IMR-90 (cell line): ENCODE measurements at regions not wholly inside any gene's neighbourhood (a gene's known extent, or its start where the extent isn't known, plus 50 kb on each side); places are given as distances from the start of the nearest gene placed in this dataset.

ENCODE experiments used
- ATAC-seq: fragments of 200-7000 bp; cut with Tn5 transposase; 2 replicates; pipeline ENCODE4 v1.9.1; 2020; ENCODE audit warnings: low read depth, mild to moderate bottlenecking, moderate library complexity
- BruUV-seq: library from RNA; stranded (reverse); fragments of 400-500 nt; replicated peaks from 2 replicates; lab custom pipeline; 2021; lab: Mats Ljungman, UMichigan
- CTCF ChIA-PET: fragments of 300-600 bp; formaldehyde crosslinking; extraction: SDS; loops from one replicate; lab custom pipeline; 2021; ENCODE audit warnings: antibody characterized with exemption; lab: Yijun Ruan, JAX
- POLR2A ChIA-PET: fragments of 300-600 bp; sonication (Branson Sonifier 250); formaldehyde crosslinking; loops from one replicate; lab custom pipeline; 2022; ENCODE audit warnings: antibody characterized with exemption; ENCODE audit not compliant: unreplicated experiment; lab: Charles Lee
- DNase-seq: peaks from one replicate; pipeline ENCODE4 v3.0.0; 2013
- H2AFZ ChIP-seq: replicated peaks from 2 replicates; pipeline ENCODE3; 2013; ENCODE audit warnings: low read length, mild to moderate bottlenecking; ENCODE audit not compliant: poor library complexity
- H2AK5ac ChIP-seq: 2 replicates; pipeline ENCODE4 v1.6.1; 2013; ENCODE audit warnings: low read depth, low read length, inconsistent platforms
- H2AK9ac ChIP-seq: replicated peaks from 2 replicates; pipeline ENCODE3; 2013; ENCODE audit warnings: mild to moderate bottlenecking, low read depth, low read length, moderate library complexity; ENCODE audit not compliant: poor library complexity
- H2BK120ac ChIP-seq: 2 replicates; pipeline ENCODE4 v1.6.1; 2013; ENCODE audit warnings: low read depth, low read length, inconsistent platforms
- H2BK15ac ChIP-seq: 3 replicates; pipeline ENCODE4 v1.6.1; 2013; ENCODE audit warnings: low read depth, low read length, inconsistent platforms
- H2BK20ac ChIP-seq: 2 replicates; pipeline ENCODE4 v1.6.1; 2013; ENCODE audit warnings: low read depth, mild to moderate bottlenecking, inconsistent platforms, low read length, moderate library complexity
- H2BK5ac ChIP-seq: 2 replicates; pipeline ENCODE4 v1.6.1; 2013; ENCODE audit warnings: mild to moderate bottlenecking, low read depth, low read length, inconsistent platforms; ENCODE audit not compliant: poor library complexity, severe bottlenecking
- H3K14ac ChIP-seq: replicated peaks from 2 replicates; pipeline ENCODE4 v1.6.1; 2013; ENCODE audit warnings: low read depth, low read length, inconsistent platforms
- H3K18ac ChIP-seq: 2 replicates; pipeline ENCODE4 v1.6.1; 2013; ENCODE audit warnings: low read depth, low read length, control low read depth
- H3K23ac ChIP-seq: 2 replicates; pipeline ENCODE4 v1.6.1; 2013; ENCODE audit warnings: low read depth, low read length, inconsistent platforms
- H3K27ac ChIP-seq: 2 replicates; pipeline ENCODE4 v1.5.1; 2013; ENCODE audit warnings: mild to moderate bottlenecking, control low read depth, low read length; ENCODE audit not compliant: insufficient read depth
- H3K27me3 ChIP-seq: 2 replicates; pipeline ENCODE4 v1.6.1; 2013; ENCODE audit warnings: low read length; ENCODE audit not compliant: control insufficient read depth, insufficient read depth
- H3K36me3 ChIP-seq: 2 replicates; pipeline ENCODE4 v1.6.1; 2013; ENCODE audit warnings: low read length, mixed read lengths; ENCODE audit not compliant: control insufficient read depth, insufficient read depth
- H3K4ac ChIP-seq: 2 replicates; pipeline ENCODE4 v1.6.1; 2013; ENCODE audit warnings: low read depth, low read length, inconsistent platforms
- H3K4me1 ChIP-seq: 2 replicates; pipeline ENCODE4 v1.6.1; 2013; ENCODE audit warnings: low read length, mixed read lengths; ENCODE audit not compliant: control insufficient read depth, insufficient read depth
- H3K4me2 ChIP-seq: 2 replicates; pipeline ENCODE4 v1.6.1; 2013; ENCODE audit warnings: low read depth, mild to moderate bottlenecking, control low read depth, low read length, moderate library complexity
- H3K4me3 ChIP-seq: 2 replicates; pipeline ENCODE4 v1.5.1; 2013; ENCODE audit warnings: low read depth, mild to moderate bottlenecking, control low read depth, low read length, moderate library complexity; ENCODE audit not compliant: insufficient read depth
- H3K56ac ChIP-seq: 2 replicates; pipeline ENCODE4 v1.6.1; 2013; ENCODE audit warnings: low read length, inconsistent platforms; ENCODE audit not compliant: insufficient read depth; ENCODE audit errors: extremely low read depth
- H3K79me1 ChIP-seq, 2 experiments: 2 replicates each; pipeline ENCODE4 v1.6.1; 2013; ENCODE audit warnings: low read length in 2 of 2, inconsistent platforms in 1 of 2, low read depth in 1 of 2
- H3K9ac ChIP-seq: 2 replicates; pipeline ENCODE4 v1.6.1; 2013; ENCODE audit warnings: low read depth, low read length, control low read depth
- H3K9me1 ChIP-seq: 2 replicates; pipeline ENCODE4 v1.6.1; 2013; ENCODE audit warnings: low read length, inconsistent platforms; ENCODE audit not compliant: insufficient read depth
- H3K9me3 ChIP-seq: 2 replicates; pipeline ENCODE4 v1.6.1; 2013; ENCODE audit warnings: low read length; ENCODE audit not compliant: control insufficient read depth, insufficient read depth
- H4K20me1 ChIP-seq: 2 replicates; pipeline ENCODE4 v1.6.1; 2013; ENCODE audit warnings: low read length, inconsistent platforms; ENCODE audit not compliant: insufficient read depth
- H4K5ac ChIP-seq: 2 replicates; pipeline ENCODE4 v1.6.1; 2013; ENCODE audit warnings: mild to moderate bottlenecking, low read depth, low read length, control low read depth
- H4K8ac ChIP-seq, 2 experiments: 2 replicates each; pipeline ENCODE4 v1.6.1; 2013; ENCODE audit warnings: low read depth in 2 of 2, low read length in 2 of 2, control low read depth in 1 of 2, inconsistent platforms in 1 of 2
- H4K91ac ChIP-seq: 2 replicates; pipeline ENCODE4 v1.6.1; 2013; ENCODE audit warnings: low read depth, low read length, inconsistent platforms; ENCODE audit not compliant: insufficient read depth
- BHLHE40 ChIP-seq: fragments of 150-350 bp; IDR thresholded peaks from 2 replicates; pipeline ENCODE4 v1.6.1; 2016; ENCODE audit warnings: mild to moderate bottlenecking, low read depth, low read length
- MAZ ChIP-seq: IDR thresholded peaks from 2 replicates; pipeline ENCODE4 v1.6.1; 2012; ENCODE audit warnings: low read depth, mild to moderate bottlenecking, low read length, improper control_type of control experiment, moderate library complexity, borderline replicate concordance
- MXI1 ChIP-seq: IDR thresholded peaks from 2 replicates; pipeline ENCODE4 v1.6.1; 2012; ENCODE audit warnings: low read depth, mild to moderate bottlenecking, low read length, moderate library complexity, borderline replicate concordance
- NFE2L2 ChIP-seq: fragments of 150-350 bp; IDR thresholded peaks from 2 replicates; pipeline ENCODE4 v1.6.1; 2016; ENCODE audit warnings: low read depth, mild to moderate bottlenecking, low read length
- POLR2A ChIP-seq: IDR thresholded peaks from 2 replicates; pipeline ENCODE4 v1.6.1; 2012; ENCODE audit warnings: mild to moderate bottlenecking, low read depth, low read length
- RAD21 ChIP-seq: IDR thresholded peaks from 2 replicates; pipeline ENCODE4 v1.6.1; 2012; ENCODE audit warnings: low read length, improper control_type of control experiment
- SMC3 ChIP-seq: fragments of 150-350 bp; IDR thresholded peaks from 2 replicates; pipeline ENCODE4 v1.6.1; 2016; ENCODE audit warnings: low read depth, mild to moderate bottlenecking, antibody characterized with exemption, low read length, moderate library complexity
- WGBS, 2 experiments: methylation state at CpG; one replicate each; pipeline versions ENCODE4 v1.1.5 to v1.1.7; 2013; ENCODE audit warnings: missing lambda C conversion rate in 2 of 2; ENCODE audit not compliant: insufficient read length in 1 of 2; ENCODE audit errors: extremely low coverage in 2 of 2; 5-methylcytosine and 5-hydroxymethylcytosine counted together
- dilution Hi-C: fragments of 300-500 bp; cut with HindIII; formaldehyde crosslinking; loops from one replicate; pipeline ENCODE4 v1.14.3; 2018; ENCODE audit warnings: low sequenced_read_pairs; ENCODE audit not compliant: unreplicated experiment
- in situ Hi-C: fragments of 300-500 bp; cut with MboI; formaldehyde crosslinking; loops from 3 replicates; pipeline ENCODE4 v1.14.3; 2019; ENCODE audit warnings: low sequenced_read_pairs, inconsistent platforms, mixed read lengths
- intact Hi-C: fragments of 100-400 bp; cut with micrococcal nuclease; formaldehyde crosslinking; loops from 2 replicates; pipeline ENCODE4 v1.10.0; 2022

- no TSS peak for BruUV-seq
These were observed 86.7 kb upstream of the ATL2 start for GRCh38 chr2:38463752-38464151.

More at GRCh38 chr2:38463752-38464151, 86.7 kb upstream of the ATL2 start:
- no peak overlapping the region for H4K8ac ChIP-seq
- TF ChIP-seq BHLHE40 (no peak), RAD21 (no peak), SMC3 (no peak), NFE2L2 (no peak), POLR2A (no peak), MAZ (no peak), MXI1 (no peak)
- ATAC-seq (no peak), DNase-seq (no peak)
- no peak overlapping the region for H3K27ac ChIP-seq
- H3K79me1 ChIP-seq, result no peaks in the 10 kb centered on the region
- H3K23ac ChIP-seq, result no peak overlapping the region
- dilution Hi-C loops (no loop called here), in situ Hi-C loops (no loop called here), intact Hi-C loops (no loop called here)
- no peak overlapping the region for H3K56ac ChIP-seq
- H3K4ac ChIP-seq, result no peak overlapping the region
- no peak overlapping the region for H3K18ac ChIP-seq
- H2AK5ac ChIP-seq, result no peak overlapping the region
- peaks cover 7% of the 10 kb centered on the region; the same call in 1 of the 2 replicates for H3K4me1 ChIP-seq
- no CpG with 5 or more reads among the region's 4 CpGs for WGBS, 2 experiments
- no peak overlapping the region for H2BK120ac ChIP-seq
- H2AK9ac ChIP-seq, result no peak overlapping the region
- H3K9me1 ChIP-seq, result 0 out of 2 replicates have a peak, but pooled peaks cover 3% of the 10 kb centered on the region
- H2BK20ac ChIP-seq, result no peak overlapping the region
- H3K14ac ChIP-seq, result no peak overlapping the region
- H3K27me3 ChIP-seq, result peaks cover 31% of the 10 kb centered on the region
- H2AFZ ChIP-seq, result no peak overlapping the region
- H3K4me3 ChIP-seq, result no peak overlapping the region
- H4K91ac ChIP-seq, result no peak overlapping the region
- ChIA-PET CTCF (no interaction called here), POLR2A (no interaction called here)
- no peaks in the 10 kb centered on the region for H3K9me3 ChIP-seq
- no peak overlapping the region for H4K5ac ChIP-seq
- H4K20me1 ChIP-seq, result 0 out of 2 replicates have a peak, but pooled peaks cover 4% of the 10 kb centered on the region
- H3K9ac ChIP-seq, result no peak overlapping the region
- no peak overlapping the region for H3K4me2 ChIP-seq
- no peak overlapping the region for H2BK15ac ChIP-seq
- no peaks in the 10 kb centered on the region for H3K36me3 ChIP-seq
- H2BK5ac ChIP-seq, result no peak overlapping the region
